OCI-LY7 (cell line): ENCODE measurements at regions not wholly inside any gene's neighbourhood (a gene's known extent, or its start where the extent isn't known, plus 50 kb on each side); places are given as distances from the start of the nearest gene placed in this dataset.

Experiments used
- BruUV-seq: library from RNA; stranded (reverse); fragments of 400-500 nt; replicated peaks from 2 replicates; lab custom pipeline; 2021; lab: Mats Ljungman, UMichigan
- CTCF ChIA-PET: fragments of 300-600 bp; sonication (Branson Sonifier 250); formaldehyde crosslinking; loops from one replicate; lab custom pipeline; 2022; ENCODE audit warnings: antibody characterized with exemption; ENCODE audit not compliant: unreplicated experiment; lab: Charles Lee
- POLR2A ChIA-PET: fragments of 300-600 bp; sonication (Branson Sonifier 250); formaldehyde crosslinking; loops from one replicate; lab custom pipeline; 2022; ENCODE audit warnings: antibody characterized with exemption; lab: Charles Lee
- DNase-seq: peaks from one replicate; pipeline ENCODE4 v3.0.0-alpha.2; 2015; ENCODE audit warnings: low spot score
- H2AFZ ChIP-seq: fragments of 200-600 bp; sonication (generic), shearing (Covaris generic); 2 replicates; pipeline ENCODE4 v1.6.1; 2014; ENCODE audit warnings: mild to moderate bottlenecking, antibody characterized with exemption, low read length, moderate library complexity
- H3K27ac ChIP-seq: fragments of 200-600 bp; sonication (generic); 2 replicates; pipeline ENCODE4 v1.5.1; 2014; ENCODE audit warnings: mixed run types, low read depth, mild to moderate bottlenecking, moderate library complexity, low read length, inconsistent platforms; ENCODE audit not compliant: poor library complexity, severe bottlenecking
- H3K36me3 ChIP-seq: fragments of 200-600 bp; sonication (generic); 2 replicates; pipeline ENCODE4 v1.6.1; 2014; ENCODE audit warnings: mild to moderate bottlenecking, antibody characterized with exemption, low read length, moderate library complexity, mixed read lengths; ENCODE audit not compliant: insufficient read depth
- H3K4me1 ChIP-seq: fragments of 200-600 bp; sonication (generic); 2 replicates; pipeline ENCODE4 v1.5.1; 2014; ENCODE audit warnings: mild to moderate bottlenecking, low read length; ENCODE audit not compliant: insufficient read depth, poor library complexity, severe bottlenecking
- H3K4me2 ChIP-seq: fragments of 200-600 bp; sonication (generic); 2 replicates; pipeline ENCODE4 v1.6.1; 2014; ENCODE audit warnings: mild to moderate bottlenecking, low read length
- H3K4me3 ChIP-seq: fragments of 200-600 bp; sonication (generic); 2 replicates; pipeline ENCODE4 v1.5.1; 2014; ENCODE audit warnings: mild to moderate bottlenecking, low read depth, low read length; ENCODE audit not compliant: poor library complexity, severe bottlenecking
- H3K79me2 ChIP-seq: fragments of 200-600 bp; sonication (generic); 2 replicates; pipeline ENCODE4 v1.6.1; 2016; ENCODE audit warnings: low read depth, mild to moderate bottlenecking, low read length, moderate library complexity, mixed read lengths; ENCODE audit not compliant: insufficient read depth
- H3K9me2 ChIP-seq: fragments of 200-600 bp; sonication (generic); 2 replicates; pipeline ENCODE4 v1.6.1; 2016; ENCODE audit warnings: mild to moderate bottlenecking, low read length, mixed read lengths; ENCODE audit not compliant: insufficient read depth
- H3K9me3 ChIP-seq: fragments of 200-600 bp; sonication (generic); 2 replicates; pipeline ENCODE4 v1.6.1; 2014; ENCODE audit warnings: mild to moderate bottlenecking, mixed run types, low read length, mixed read lengths
- H4K20me1 ChIP-seq: fragments of 200-600 bp; sonication (generic); 2 replicates; pipeline ENCODE4 v1.6.1; 2014; ENCODE audit warnings: mild to moderate bottlenecking, antibody characterized with exemption, low read length, moderate library complexity, mixed read lengths; ENCODE audit not compliant: insufficient read depth
- EZH2phosphoT487 ChIP-seq: fragments of 200-600 bp; sonication (generic); IDR thresholded peaks from 2 replicates; pipeline ENCODE4 v1.6.1; 2018; ENCODE audit warnings: low read depth, borderline replicate concordance, mild to moderate bottlenecking, mixed run types, antibody characterized with exemption, low read length, moderate library complexity, mixed read lengths
- intact Hi-C: fragments of 100-400 bp; cut with micrococcal nuclease; formaldehyde crosslinking; loops from one replicate; pipeline ENCODE4 v1.10.0; 2022; ENCODE audit not compliant: unreplicated experiment
- TF ChIP-seq, protein P1 (sequence below): fragments of 200-600 bp; sonication (generic); conservative IDR thresholded peaks from 2 replicates; pipeline ENCODE4 v1.5.1; 2014; ENCODE audit warnings: mild to moderate bottlenecking, antibody characterized with exemption, low read length, moderate library complexity, mixed read lengths

- Histone ChIP-seq H3K27ac (no peak overlapping the region), H3K79me2 (no peaks in the 10 kb centered on the region), H2AFZ (no peak overlapping the region), H3K4me1 (no peaks in the 10 kb centered on the region), H3K4me2 (no peak overlapping the region), H3K36me3 (no peaks in the 10 kb centered on the region), H3K4me3 (no peak overlapping the region), H3K9me2 (no peaks in the 10 kb centered on the region), H3K9me3 (no peaks in the 10 kb centered on the region), H4K20me1 (no peaks in the 10 kb centered on the region)
- BruUV-seq = no TSS peak
- no peak for TF ChIP-seq EZH2phosphoT487
- TF ChIP-seq, protein P1, sequence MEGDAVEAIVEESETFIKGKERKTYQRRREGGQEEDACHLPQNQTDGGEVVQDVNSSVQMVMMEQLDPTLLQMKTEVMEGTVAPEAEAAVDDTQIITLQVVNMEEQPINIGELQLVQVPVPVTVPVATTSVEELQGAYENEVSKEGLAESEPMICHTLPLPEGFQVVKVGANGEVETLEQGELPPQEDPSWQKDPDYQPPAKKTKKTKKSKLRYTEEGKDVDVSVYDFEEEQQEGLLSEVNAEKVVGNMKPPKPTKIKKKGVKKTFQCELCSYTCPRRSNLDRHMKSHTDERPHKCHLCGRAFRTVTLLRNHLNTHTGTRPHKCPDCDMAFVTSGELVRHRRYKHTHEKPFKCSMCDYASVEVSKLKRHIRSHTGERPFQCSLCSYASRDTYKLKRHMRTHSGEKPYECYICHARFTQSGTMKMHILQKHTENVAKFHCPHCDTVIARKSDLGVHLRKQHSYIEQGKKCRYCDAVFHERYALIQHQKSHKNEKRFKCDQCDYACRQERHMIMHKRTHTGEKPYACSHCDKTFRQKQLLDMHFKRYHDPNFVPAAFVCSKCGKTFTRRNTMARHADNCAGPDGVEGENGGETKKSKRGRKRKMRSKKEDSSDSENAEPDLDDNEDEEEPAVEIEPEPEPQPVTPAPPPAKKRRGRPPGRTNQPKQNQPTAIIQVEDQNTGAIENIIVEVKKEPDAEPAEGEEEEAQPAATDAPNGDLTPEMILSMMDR = no peak
- no peak for DNase-seq
- CTCF ChIA-PET = no interaction called here
- POLR2A ChIA-PET = no interaction called here
- intact Hi-C loops = no loop called here
Measured at GRCh38 chr4:184930026-184930425, 88.3 kb upstream of the HELT start.

DNA sequence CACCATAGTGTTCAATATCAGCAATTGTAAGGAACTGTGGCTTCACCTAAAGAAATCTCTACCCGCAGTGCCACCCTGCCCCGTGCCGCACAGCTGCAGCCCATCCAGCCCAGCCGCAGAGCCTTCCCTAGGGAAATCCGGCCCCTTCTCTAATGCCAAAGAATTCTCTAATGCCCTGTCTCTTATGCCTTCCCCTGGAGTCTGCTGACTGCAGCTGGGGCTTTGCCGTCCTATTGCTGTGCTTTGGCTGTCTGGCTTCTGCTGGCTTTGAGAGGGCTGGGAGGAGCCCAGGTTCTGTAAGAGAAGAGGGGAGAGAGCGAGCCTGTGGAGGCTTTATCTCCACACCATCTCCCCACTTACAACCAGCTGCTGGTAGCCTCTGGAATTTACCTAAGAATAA, 85.9 kb upstream of the HELT start:
- DNase-seq = no peak
- Histone ChIP-seq H3K4me3 (no peak overlapping the region), H3K9me2 (no peaks in the 10 kb centered on the region), H3K4me1 (no peaks in the 10 kb centered on the region), H3K27ac (no peak overlapping the region), H3K4me2 (no peak overlapping the region), H3K36me3 (no peaks in the 10 kb centered on the region), H4K20me1 (no peaks in the 10 kb centered on the region), H3K79me2 (no peaks in the 10 kb centered on the region), H3K9me3 (no peaks in the 10 kb centered on the region), H2AFZ (no peak overlapping the region)
- CTCF ChIA-PET = no interaction called here
- intact Hi-C loops = no loop called here
- POLR2A ChIA-PET = no interaction called here
- no TSS peak for BruUV-seq
- TF ChIP-seq, protein P1 = no peak

GRCh38 chr4:184933311-184933710, 85.0 kb upstream of the HELT start:
- H2AFZ ChIP-seq = no peak overlapping the region
- no peak overlapping the region for H3K4me3 ChIP-seq
- H4K20me1 ChIP-seq = no peaks in the 10 kb centered on the region
- H3K27ac ChIP-seq = no peak overlapping the region
- no TSS peak for BruUV-seq
- H3K4me1 ChIP-seq = no peaks in the 10 kb centered on the region
- no peak for TF ChIP-seq EZH2phosphoT487
- TF ChIP-seq, protein P1 = no peak
- no peaks in the 10 kb centered on the region for H3K79me2 ChIP-seq
- intact Hi-C loops = no loop called here
- no peak for DNase-seq
- H3K9me2 ChIP-seq = no peaks in the 10 kb centered on the region
- no peaks in the 10 kb centered on the region for H3K36me3 ChIP-seq
- ChIA-PET POLR2A (no interaction called here), CTCF (no interaction called here)
- H3K4me2 ChIP-seq = no peak overlapping the region
- H3K9me3 ChIP-seq = no peaks in the 10 kb centered on the region
